ENCODE measurements at regions not wholly inside any gene's neighbourhood (a gene's known extent, or its start where the extent isn't known, plus 50 kb on each side); places are given as distances from the start of the nearest gene placed in this dataset.

DNA sequence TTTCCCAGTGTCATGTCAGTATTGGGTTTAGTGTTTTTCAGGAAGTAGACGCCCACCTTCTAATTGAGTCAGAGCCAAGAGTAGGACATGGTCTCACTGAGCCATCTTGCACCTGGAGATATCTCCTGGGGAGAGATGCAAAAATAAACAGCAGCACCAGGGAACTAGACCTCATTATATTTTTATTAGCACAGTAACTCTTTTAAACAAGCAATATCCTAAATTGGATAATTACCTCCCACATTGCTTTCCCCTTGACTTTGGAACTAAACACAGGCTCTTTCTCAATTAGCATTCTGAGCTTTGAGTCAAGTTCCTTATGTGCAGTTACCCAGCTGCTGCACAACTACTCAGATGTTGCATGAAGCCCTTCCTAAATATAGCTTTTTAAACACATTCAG, 175.4 kb downstream of the IBTK start:
- TF ChIP-seq FOXA1 (IDR thresholded peaks at IDR 0.05) (no peak), HDGF (IDR thresholded peaks at IDR 0.05; ENCODE audit: borderline replicate concordance) (no peak), SUZ12 (IDR thresholded peaks at IDR 0.05) (no peak), FOXM1 (IDR thresholded peaks at IDR 0.05; ENCODE audit: borderline replicate concordance) (no peak), BHLHE40 (IDR thresholded peaks at IDR 0.05; ENCODE audit: borderline replicate concordance) (no peak), SP1 (IDR thresholded peaks at IDR 0.05) (no peak), TARDBP (IDR thresholded peaks at IDR 0.05) (no peak), ZNF384 (IDR thresholded peaks at IDR 0.05) (no peak)
- TF ChIP-seq, protein P1, sequence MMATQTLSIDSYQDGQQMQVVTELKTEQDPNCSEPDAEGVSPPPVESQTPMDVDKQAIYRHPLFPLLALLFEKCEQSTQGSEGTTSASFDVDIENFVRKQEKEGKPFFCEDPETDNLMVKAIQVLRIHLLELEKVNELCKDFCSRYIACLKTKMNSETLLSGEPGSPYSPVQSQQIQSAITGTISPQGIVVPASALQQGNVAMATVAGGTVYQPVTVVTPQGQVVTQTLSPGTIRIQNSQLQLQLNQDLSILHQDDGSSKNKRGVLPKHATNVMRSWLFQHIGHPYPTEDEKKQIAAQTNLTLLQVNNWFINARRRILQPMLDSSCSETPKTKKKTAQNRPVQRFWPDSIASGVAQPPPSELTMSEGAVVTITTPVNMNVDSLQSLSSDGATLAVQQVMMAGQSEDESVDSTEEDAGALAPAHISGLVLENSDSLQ (IDR thresholded peaks at IDR 0.05) = no peak
